ENCODE measurements at regions not wholly inside any gene's neighbourhood (a gene's known extent, or its start where the extent isn't known, plus 50 kb on each side); places are given as distances from the start of the nearest gene placed in this dataset.

DNA sequence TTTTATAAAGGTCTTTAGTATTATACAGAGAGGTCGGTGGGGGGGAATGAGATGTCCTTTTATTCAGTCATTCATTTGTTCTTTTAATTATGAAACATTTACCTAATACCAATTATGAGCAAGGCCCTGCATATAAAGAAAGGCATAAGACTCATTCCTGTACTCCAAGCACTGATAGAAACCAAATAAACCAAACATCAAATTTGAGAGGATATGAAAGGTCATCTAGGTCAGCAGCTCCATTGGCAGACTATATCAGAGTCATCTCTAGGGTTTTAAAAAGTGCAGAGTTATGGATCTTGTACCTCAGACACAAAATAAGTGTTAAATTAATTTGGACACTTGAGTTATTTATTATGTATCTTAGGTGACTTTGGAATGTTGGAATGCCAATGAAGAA, 71.5 kb downstream of the CASP12 start:
- H3K4me2 ChIP-seq (ENCODE audit: control insufficient read depth, extremely low read depth, insufficient read depth, low read depth, low read length) = no peak overlapping the region
- no peaks in the 10 kb centered on the region for H3K27me3 ChIP-seq (ENCODE audit: control insufficient read depth, extremely low read depth, insufficient read depth, low read length)
- no peak overlapping the region for H2AFZ ChIP-seq (ENCODE audit: control insufficient read depth, low read length)
- H3K4me3 ChIP-seq (ENCODE audit: control insufficient read depth in 2 of 3, extremely low read depth in 1 of 3, insufficient read depth in 2 of 3, low read depth in 1 of 3, low read length in 3 of 3) = no peak overlapping the region
- no peak overlapping the region for H3K27ac ChIP-seq (ENCODE audit: control insufficient read depth, insufficient read depth, low read length)
- H3K9me3 ChIP-seq (ENCODE audit: control insufficient read depth, low read depth, low read length) = no peaks in the 10 kb centered on the region
- no peak for TF ChIP-seq EZH2 (IDR thresholded peaks at IDR 0.05; ENCODE audit: low read length)
- TF ChIP-seq, protein P1, sequence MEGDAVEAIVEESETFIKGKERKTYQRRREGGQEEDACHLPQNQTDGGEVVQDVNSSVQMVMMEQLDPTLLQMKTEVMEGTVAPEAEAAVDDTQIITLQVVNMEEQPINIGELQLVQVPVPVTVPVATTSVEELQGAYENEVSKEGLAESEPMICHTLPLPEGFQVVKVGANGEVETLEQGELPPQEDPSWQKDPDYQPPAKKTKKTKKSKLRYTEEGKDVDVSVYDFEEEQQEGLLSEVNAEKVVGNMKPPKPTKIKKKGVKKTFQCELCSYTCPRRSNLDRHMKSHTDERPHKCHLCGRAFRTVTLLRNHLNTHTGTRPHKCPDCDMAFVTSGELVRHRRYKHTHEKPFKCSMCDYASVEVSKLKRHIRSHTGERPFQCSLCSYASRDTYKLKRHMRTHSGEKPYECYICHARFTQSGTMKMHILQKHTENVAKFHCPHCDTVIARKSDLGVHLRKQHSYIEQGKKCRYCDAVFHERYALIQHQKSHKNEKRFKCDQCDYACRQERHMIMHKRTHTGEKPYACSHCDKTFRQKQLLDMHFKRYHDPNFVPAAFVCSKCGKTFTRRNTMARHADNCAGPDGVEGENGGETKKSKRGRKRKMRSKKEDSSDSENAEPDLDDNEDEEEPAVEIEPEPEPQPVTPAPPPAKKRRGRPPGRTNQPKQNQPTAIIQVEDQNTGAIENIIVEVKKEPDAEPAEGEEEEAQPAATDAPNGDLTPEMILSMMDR (optimal IDR thresholded peaks at IDR 0.05 in 1 of 3, IDR thresholded peaks at IDR 0.05 in 1 of 3, conservative IDR thresholded peaks at IDR 0.05 in 1 of 3; ENCODE audit: extremely low read depth in 1 of 3, insufficient read depth in 2 of 3, low read length in 3 of 3) = no peak
- no peaks in the 10 kb centered on the region for H3K79me2 ChIP-seq (ENCODE audit: control insufficient read depth, insufficient read depth, low read length)
- DNase-seq (ENCODE audit: low read depth, low spot score) (no peak), FAIRE-seq (no peak)
- no peaks in the 10 kb centered on the region for H3K4me1 ChIP-seq (ENCODE audit: control insufficient read depth, extremely low read depth, insufficient read depth, low read length)
- no peaks in the 10 kb centered on the region for H3K36me3 ChIP-seq (ENCODE audit: control insufficient read depth in 2 of 2, extremely low read depth in 1 of 2, insufficient read depth in 2 of 2, low read length in 2 of 2)
- H3K9me1 ChIP-seq (ENCODE audit: control insufficient read depth, extremely low read depth, insufficient read depth, low read length) = no peaks in the 10 kb centered on the region
- dilution Hi-C loops (cut with MboI; ENCODE audit: extremely low pct_ligation_motif_present, low sequenced_read_pairs) = no loop called here
- H4K20me1 ChIP-seq (ENCODE audit: control insufficient read depth, extremely low read depth, insufficient read depth, low read length) = no peaks in the 10 kb centered on the region
- H3K9ac ChIP-seq (ENCODE audit: control insufficient read depth, extremely low read depth, insufficient read depth, low read length) = no peak overlapping the region

DNA sequence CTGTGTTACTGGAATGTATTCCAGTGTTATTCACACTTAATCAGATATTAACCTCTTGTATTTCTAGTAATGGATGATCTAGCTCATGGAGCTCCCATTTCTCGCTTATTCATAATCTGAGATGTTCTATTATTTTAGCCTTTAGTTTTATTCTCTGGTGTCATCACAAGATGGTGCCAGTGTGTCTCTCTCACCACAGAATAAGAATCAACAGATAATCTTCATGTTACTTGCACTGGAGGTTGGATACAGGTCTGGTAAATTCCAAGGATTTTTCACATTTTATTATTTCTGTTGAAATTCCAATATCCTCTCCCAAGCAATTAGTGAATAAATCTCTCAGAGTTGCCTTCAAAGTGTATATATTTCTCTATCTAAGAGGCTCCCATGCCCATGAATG, 74.6 kb downstream of the CASP12 start:
- Histone ChIP-seq H3K27me3 (ENCODE audit: control insufficient read depth, extremely low read depth, insufficient read depth, low read length) (no peaks in the 10 kb centered on the region), H2AFZ (ENCODE audit: control insufficient read depth, low read length) (no peak overlapping the region), H3K9me1 (ENCODE audit: control insufficient read depth, extremely low read depth, insufficient read depth, low read length) (no peaks in the 10 kb centered on the region), H3K36me3 (ENCODE audit: control insufficient read depth in 2 of 2, extremely low read depth in 1 of 2, insufficient read depth in 2 of 2, low read length in 2 of 2) (no peaks in the 10 kb centered on the region), H3K9ac (ENCODE audit: control insufficient read depth, extremely low read depth, insufficient read depth, low read length) (no peak overlapping the region), H3K4me1 (ENCODE audit: control insufficient read depth, extremely low read depth, insufficient read depth, low read length) (no peaks in the 10 kb centered on the region), H3K9me3 (ENCODE audit: control insufficient read depth, low read depth, low read length) (no peaks in the 10 kb centered on the region), H3K4me2 (ENCODE audit: control insufficient read depth, extremely low read depth, insufficient read depth, low read depth, low read length) (no peak overlapping the region), H3K27ac (ENCODE audit: control insufficient read depth, insufficient read depth, low read length) (no peak overlapping the region), H3K4me3 (ENCODE audit: control insufficient read depth in 2 of 3, extremely low read depth in 1 of 3, insufficient read depth in 2 of 3, low read depth in 1 of 3, low read length in 3 of 3) (no peak overlapping the region), H3K79me2 (ENCODE audit: control insufficient read depth, insufficient read depth, low read length) (no peaks in the 10 kb centered on the region), H4K20me1 (ENCODE audit: control insufficient read depth, extremely low read depth, insufficient read depth, low read length) (no peaks in the 10 kb centered on the region)
- TF ChIP-seq, protein P1 (optimal IDR thresholded peaks at IDR 0.05 in 1 of 3, IDR thresholded peaks at IDR 0.05 in 1 of 3, conservative IDR thresholded peaks at IDR 0.05 in 1 of 3; ENCODE audit: extremely low read depth in 1 of 3, insufficient read depth in 2 of 3, low read length in 3 of 3) = no peak
- TF ChIP-seq EZH2 (IDR thresholded peaks at IDR 0.05; ENCODE audit: low read length) = no peak
- no peak for FAIRE-seq
- DNase-seq (ENCODE audit: low read depth, low spot score) = no peak
- dilution Hi-C loops (cut with MboI; ENCODE audit: extremely low pct_ligation_motif_present, low sequenced_read_pairs) = no loop called here
